ENCODE measurements at regions not wholly inside any gene's neighbourhood (a gene's known extent, or its start where the extent isn't known, plus 50 kb on each side); places are given as distances from the start of the nearest gene placed in this dataset.

DNA sequence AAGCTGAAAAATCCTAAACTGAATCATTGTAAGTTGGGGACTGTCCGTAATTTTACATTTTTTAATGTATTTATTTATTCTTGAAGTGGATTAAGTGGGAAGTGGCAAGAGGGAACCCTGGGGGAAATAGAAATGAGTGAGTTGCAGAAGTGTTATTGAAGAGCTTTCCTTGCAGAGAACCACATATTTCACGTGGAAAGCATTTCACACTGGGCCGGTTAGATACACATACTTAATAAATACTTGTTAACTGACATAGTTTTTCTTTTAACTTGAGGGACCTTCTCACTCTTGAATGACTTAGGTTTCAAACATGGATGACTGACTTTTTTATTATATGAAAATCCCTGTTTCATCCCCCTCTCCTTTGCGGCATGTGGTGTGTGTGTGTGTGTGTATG is 239.3 kb downstream of the LMO4 start:
- no peak for DNase-seq

DNA sequence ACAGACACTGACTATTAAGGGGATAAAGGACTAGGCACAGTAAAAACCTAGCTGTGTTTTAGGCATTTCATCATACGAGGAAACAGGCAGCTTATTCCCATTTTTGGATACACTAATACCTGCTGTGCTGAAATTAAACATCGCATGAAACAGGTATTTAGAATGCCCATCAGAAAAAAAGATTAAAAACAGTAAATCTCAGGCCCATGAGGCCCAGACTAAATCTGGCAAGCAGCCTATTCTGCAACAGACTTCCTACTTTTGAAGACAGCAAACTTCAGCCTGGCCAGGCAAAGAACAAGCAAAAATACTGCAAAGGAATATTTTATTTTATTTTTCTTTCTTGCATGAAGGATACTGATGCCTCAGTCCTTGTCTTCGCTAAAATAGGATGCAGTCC is 240.2 kb downstream of the LMO4 start:
- no peak for DNase-seq

DNA sequence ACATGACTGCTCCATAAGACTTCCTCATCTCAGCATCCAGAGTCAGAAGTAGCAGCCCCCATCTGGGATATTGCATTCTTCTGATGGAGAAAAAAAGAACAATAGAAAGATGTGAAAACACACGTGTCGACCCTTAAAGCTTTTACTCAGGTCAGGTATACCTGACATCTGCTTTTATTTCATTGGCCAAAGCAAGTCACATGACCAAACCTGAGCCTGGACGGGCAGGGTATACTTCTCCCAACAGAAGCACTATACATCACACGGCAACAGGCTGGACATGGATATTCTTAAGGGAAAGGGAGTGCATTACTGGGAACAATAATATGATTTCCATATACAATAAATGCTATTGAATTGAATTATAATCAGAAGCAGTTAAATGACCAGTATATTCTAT is 243.3 kb downstream of the LMO4 start:
- DNase-seq: no peak

DNA sequence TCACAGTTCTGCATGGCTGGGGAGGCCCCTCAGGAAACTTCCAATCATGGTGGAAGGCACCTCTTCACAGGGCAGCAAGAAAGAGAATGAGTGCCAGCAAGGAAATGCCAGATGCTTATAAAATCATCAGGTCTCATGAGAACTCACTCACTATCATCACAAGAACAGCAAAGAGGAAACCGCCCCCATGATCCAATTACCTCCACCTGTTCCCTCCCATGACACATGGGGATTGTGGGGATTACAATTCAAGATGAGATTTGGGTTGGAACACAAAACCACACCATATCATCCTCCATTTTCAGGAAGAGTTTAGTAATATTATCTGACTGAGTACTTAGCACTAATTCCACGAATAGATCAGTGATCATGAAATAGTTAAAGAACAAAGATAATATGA is 244.2 kb downstream of the LMO4 start:
- no peak for DNase-seq

DNA sequence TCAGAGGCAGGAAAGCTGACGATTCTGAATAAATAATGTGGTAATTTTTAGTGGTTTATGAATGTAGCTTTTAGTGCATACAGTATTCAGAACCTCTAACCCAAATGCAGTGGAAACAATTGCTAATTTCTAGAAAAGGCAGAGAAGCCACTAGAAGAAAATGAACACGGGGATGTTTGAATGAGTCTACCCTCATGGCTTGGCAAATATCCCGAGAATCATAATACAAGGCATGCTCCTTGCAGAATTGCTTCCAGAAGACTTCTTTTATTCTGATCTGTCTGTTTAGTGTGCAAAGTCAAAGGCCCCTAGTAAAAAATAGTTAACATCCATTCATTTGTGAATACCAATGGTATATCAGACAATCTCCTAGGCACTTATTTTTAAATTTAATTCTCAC is 246.8 kb downstream of the LMO4 start:
- DNase-seq: peak in 1 of 2 experiments; percentile 54

DNA sequence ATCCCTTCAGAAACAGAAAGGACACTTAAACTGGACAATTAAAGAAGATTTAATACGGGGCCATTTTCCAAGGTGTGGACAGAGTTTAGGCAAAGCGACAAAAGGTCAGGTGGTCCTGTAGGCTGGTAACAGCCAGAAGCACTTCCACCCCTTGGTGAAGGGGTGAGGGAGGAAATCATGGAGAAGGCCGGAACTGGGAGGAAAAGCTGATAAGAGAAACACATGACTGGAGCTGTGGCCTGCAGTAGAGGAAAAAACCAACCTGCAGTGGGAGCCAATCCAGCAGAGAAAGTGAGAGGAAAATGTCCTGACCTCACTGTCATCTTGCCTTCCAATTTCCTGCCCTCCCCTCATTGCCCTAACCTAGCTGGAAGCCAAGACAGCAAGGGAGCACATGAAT is 249.8 kb downstream of the LMO4 start:
- no peak for DNase-seq

DNA sequence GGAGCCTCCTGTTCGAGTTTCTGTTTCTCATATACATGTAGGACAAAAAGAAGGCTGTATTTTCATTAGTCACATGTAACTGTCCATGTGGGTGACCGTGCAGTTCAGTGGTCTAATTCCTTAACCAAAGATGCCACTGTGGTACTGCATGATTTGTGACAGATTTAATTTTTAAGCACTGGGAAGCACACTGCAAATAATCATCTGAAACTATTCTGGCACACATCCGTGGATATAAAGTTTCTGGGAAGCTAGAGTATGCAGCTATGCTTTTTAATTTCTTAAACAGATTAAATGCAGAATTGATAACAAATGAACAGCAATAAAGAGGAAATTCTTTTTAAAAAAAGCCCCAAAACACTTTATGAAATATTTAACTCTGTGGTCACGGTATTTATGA is 254.8 kb downstream of the LMO4 start:
- DNase-seq: no peak

DNA sequence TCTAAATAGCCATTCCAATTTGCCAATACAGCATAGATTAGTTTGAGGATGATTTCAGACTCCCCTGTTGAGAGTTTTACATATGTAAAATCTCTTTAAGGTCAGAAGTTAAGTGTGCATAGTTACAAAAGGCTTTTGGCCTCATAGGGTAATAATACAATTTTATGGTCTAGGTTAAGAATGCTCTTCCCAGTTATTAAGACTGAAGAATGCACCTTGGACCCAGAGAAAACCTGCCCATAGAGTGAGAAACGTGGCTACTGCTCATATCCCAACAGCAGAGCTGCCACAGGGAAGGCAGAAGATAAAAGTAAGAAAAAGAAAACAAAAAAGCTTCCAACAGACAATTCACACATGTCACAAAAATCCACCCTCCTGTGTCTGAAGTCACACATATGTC is 255.9 kb downstream of the LMO4 start:
- DNase-seq: no peak

DNA sequence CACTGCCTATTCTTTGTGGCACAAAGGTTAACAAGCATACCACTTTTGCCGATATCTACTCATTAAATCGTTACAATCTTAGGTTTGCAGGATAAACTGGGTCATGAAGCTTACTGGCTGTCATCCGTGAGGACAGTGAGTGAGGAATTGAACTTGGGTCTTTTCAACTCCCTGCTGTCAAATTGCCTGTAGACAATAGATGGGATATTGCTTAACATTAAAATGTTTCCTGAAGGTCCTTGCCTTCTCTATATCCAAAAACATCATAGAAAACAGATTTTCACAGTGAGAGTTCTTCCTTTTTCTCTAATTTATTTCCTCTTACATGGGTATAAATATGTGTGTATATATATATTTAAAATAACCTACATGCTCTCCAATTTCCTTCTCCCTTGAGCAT is 257.8 kb downstream of the LMO4 start:
- DNase-seq: no peak

DNA sequence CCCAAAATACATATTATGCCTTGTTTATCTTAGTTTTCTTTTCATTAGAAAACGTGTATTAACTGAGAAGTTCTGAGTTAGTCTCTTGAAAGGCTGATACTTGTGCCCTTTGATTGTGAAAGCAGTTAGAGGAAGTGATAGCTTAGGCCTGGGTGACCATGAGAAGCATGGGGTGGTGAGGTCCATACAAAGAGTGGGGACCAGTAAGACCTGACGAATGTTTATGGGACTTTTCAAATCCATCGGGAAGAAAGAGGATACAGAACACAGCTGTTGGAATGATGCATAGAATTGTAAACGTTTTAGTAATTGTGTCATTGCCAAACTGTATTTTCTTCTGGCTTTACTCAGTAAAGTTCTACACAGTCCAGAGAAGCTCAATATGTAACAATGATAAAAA is 259.8 kb downstream of the LMO4 start:
- no peak for DNase-seq

DNA sequence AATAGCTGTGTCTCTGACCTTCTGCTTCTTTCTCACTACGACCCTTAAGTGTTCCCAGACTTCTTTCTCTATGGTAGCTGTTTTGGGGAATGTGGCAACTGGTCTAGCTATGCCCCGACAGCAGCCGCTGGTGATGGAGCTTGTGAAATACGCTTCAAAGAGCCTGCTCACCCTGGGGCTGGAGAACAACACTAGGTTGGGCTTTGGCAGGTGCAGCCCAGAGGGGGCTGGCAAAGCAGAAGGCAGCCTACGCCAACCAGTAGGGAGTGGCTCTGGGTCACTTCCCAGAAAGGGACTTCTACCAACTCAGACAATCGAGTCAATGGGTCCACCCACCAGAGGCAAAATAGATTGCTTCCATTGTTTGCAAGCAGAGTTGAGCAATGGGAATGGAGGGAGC is 262.8 kb downstream of the LMO4 start:
- DNase-seq: no peak

DNA sequence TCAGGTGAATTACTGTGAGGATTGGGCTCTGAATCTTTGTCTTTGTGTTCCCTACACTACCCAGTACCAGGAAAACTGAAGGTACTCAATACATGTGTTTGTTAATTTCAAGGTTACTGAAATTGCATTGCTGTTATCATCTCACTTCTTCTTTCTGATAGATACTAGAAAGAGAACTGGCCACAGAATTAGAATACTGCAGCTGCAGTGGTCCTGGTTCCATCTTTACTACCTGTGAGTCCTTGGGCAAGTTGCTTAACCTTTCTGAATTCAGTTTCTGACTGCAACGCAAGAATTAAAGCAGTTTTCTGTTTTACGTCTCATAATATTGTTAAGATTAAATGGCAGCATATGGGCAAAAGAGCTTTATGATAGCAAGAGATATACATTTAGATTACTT is 263.5 kb downstream of the LMO4 start:
- no peak for DNase-seq

DNA sequence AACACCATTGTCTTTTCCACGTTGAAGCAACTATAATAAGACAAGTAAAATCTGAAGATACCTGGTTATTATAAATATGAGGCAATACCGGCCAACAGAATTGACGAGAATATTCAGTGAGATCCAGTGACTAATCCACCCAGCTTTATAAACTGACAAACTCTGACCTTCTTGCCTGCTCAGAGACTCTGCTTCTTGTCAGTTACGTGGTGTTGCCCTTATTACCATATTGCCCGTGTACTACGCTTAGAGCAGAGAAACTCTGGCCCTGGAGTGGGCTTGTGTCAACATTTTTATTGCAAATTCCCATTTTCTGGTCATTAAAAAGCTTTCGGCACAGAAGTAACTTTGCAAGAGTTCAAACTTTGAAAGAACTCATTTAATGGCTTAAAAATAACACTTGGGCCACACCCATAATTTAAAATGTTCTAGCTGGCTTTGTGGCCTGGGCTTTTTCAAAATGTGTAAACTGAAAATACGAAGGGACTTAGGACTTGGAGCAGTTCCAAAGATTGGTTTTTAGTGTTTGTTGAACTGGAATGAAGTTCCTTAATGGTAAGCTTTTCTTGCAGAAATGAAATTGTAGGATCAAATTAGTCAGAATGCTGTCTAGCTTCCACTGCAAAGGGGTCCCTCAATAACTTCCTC is 266.2 kb downstream of the LMO4 start:
- peak in 1 of 2 experiments; percentile 55 for DNase-seq

DNA sequence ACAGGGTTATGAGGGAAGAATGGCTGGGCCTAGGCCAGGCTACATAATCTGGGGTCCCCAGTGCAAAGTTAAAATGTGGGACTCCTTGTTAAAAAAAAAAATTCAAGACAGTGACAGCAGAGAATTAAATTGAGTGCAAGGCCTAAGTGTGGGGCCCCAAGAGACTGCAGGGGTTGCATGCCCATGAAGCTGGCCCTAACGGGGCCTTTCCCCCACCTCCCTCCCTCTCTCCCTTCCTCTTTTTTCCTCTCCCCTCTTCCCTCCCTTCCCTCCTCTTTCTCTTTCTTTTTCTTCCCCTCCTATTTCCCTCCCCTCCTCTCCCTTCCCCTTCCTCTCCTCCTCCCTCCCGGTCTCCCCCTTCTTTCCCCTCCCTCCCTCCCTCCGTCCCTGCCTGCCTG is 266.7 kb downstream of the LMO4 start:
- DNase-seq: no peak

DNA sequence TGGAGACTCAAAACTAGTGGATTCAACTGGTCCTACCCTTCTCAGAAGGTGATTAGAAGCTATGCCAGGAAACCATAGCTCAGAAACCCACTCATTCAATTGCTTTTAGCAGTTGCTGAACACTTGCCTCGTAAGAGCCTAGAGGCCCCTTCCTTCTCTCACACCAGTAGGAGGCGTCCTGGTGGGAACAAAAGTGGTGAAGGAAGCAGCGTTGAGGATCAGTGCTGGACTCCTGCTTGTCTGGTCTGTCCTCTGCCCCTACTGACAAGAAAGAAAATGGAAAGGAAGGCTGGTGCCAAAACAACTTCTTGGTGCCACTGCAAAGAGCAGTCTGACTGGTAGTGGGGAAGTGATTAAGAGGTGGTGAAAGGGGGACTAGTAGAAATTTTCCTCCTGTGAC is 269.7 kb downstream of the LMO4 start:
- DNase-seq: no peak

DNA sequence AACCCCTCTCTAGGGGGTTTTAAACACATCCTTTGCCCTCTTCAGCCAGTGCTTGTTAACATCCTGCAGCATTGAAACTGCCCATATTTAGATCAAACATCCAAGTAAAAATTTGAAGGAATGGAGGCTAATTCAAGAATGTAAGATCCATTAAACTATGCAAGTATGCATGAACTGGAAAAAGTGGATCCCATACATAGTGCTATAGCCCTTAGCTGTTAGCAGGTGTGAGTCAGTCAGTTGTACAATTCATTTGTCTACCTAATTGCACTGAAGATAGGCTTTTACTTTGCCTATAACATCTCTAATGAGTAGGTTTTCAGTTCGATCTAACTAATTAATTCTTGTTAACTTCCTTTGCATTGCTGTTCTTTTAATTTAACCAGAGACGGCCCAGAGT is 270.9 kb downstream of the LMO4 start:
- no peak for DNase-seq

DNA sequence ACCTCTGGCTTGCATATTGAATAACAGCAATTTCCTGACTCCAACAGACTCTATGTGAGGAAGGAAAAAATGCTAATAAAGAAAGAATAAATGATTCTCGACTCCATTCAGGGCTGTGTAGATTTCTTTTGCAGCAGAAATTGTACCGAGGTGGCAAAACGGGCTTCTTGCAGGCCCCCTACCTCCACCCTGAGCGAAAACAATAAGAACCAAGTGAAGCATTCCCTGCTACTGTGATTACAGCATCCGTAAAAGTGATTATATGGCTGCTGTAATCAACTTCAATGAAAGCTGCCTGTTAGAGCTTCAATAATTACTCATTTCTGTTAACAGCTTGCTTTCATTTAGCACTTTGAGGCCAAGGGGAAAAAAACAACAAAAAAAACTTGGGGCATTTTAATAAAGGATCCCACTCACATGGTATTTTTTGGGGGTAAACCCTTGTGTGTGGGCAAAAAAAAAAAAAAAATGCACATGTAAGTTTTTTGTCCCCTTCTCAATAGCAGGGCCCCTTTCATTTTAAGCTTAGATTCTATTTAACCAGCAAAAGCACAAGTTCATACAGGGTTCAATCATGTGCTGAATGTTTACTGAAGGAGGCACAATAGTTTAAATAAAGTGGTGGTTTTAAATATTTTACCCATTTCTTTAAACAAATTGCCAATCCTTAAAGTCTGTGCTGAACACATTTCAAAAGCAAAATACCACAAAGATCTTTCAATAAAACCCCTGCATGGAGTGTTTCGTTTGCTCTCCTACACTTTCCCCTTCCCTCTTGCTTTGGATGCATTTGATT is 271.6 kb downstream of the LMO4 start:
- no peak for DNase-seq

DNA sequence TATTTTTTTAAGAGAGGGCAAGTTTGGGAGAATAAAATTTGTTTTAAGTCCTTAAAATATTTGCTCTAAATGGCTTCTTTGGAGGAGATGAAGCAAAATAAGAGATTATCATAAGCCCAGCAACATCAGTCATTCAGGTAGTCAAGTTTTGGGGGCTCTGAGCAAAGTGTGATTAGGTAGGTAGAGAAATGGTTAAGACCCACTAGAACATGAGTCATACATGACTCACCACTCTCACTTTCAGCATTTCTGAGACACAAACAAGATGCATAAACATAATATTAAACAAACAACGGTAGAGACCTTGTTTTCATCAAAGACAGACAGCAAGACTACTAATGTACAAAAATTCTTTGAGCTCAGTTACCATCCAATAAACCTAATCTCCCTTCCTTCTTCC is 272.2 kb downstream of the LMO4 start:
- no peak for DNase-seq

DNA sequence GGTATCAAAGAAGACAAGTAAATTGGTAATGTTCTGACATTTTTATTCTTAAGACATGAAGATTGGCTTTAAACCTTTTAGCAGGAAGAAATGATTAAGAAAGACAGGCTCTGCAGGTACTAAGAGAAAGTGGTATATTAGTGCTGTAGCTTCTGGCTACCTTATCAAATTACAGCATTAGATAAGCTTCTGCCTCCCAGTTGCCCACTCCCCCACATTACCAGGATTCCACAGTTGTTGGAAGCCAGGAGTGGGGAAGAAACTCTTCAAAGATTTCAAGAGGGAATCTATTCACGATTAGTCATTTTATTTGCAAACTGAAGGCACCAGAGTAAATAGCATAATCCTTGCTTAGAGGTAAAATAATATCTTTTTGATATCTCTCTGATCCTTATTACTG is 274.9 kb downstream of the LMO4 start:
- no peak for DNase-seq

DNA sequence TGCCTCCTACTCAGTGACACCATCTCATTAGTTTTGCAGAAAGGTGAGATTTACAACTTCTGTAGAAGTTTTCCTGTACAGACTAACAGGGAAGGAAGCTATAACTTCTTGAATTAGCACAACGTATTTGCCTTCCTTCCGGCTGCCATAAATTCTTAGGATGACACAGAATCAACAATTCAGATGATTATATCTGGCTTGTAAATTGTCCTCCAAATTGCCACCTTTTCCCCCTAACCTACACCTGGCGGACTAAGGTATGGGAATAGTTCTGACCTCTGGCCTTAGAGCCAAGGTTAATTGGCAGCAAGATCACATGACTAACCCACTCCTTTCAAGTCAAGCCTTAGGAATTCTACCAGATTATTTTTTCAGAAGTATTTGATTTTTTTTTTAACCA is 284.3 kb downstream of the LMO4 start:
- no peak for DNase-seq

DNA sequence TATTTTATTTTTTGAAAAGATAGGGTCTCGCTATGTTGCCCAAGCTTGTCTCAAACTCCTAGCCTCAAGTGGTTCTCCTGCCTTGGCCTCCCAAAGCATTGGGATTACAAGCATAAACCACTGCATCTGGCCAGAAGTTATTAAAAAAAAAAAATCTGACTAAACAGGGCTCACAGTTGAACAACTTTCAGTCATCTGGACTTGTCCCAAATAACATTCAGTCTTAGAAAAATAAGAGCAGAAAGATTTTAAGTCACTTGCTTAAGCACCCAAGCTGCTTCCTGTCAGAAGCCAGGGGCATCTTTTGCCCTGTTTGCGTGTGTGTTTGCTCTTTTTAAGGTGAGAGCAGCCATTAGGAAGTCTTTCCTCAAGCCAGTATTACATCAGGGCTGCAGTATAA is 286.8 kb downstream of the LMO4 start:
- DNase-seq: no peak

DNA sequence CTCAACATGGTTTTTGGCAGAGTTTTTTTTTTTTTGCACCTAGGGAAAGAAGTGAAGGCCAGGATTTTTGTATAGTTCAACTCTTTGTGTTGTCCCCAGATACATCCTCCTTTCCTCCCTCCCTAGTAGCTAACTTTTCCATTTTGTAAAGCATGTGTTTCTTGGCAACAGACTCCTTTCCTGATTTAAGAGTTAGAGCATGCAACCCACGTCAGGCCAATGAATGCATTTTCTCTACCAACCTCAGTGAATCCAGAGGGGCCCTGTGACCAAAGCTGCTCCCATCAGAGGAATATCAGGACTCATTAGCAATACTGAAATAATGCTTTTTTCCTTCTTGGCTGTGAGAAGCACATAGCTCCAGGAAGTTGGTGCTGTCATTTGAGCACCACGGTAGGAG is 287.2 kb downstream of the LMO4 start:
- DNase-seq: no peak

DNA sequence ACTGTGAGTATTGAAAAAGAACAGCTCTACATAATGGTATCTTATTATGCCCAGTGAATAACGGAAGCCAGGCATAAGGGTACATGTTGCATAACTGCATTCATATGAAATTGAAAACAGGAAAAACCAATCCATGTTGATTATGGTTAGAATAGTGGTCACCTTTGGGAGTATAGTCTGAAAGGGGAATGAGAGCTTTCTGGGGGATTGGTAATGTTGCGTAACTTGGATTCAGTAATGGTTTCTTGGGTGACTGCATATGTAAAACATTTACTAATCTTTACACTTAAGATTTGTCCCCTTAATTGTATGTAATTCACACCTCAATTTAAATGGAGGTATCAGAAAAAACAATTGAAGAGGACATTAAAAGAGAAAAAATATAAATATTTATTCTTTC is 292.1 kb downstream of the LMO4 start:
- DNase-seq: no peak

DNA sequence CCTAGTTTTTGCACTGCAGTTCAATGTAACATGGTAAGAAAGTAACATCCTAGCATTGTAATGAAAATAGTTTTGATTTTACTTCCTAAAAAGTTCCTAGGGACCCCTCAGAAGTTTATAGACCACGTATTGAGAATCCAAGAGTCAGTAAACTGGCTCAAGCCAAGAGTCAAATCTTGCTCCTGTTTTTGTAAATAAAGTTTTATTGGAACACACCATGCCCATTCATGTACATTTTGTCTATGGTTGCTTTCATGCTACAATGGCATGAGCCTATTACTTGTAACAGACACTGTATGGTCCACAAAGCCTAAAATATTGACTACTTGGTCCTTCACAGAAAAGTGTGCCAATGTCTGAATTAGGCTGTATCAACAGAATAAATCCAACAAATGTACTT is 301.0 kb downstream of the LMO4 start:
- DNase-seq: no peak

DNA sequence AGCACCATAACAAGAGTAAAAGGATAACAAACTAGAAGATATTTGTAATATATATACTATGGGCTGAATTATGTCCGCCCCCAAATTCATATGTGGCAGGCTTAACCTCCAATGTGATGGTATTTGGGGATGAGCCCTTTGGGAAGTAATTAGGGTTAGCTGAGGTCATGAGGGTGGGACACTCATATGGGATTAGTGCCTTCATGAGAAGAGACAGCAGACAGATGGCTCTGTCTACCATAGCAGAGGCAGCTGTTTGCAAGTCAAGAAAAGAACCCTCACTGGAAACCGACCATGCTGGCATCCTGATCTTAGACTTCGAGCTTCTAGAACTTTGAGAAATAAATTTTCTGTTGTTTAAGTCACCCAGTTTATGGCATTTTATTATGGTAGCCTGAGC is 303.6 kb downstream of the LMO4 start:
- peak in 1 of 2 experiments; percentile 18 for DNase-seq

All from NCI-H446 (cell line).